ENCODE measurements at regions not wholly inside any gene's neighbourhood (a gene's known extent, or its start where the extent isn't known, plus 50 kb on each side); places are given as distances from the start of the nearest gene placed in this dataset.

GRCh38 chr11:100467821-100468508 lies 219.1 kb upstream of the ARHGAP42 start:
- TF ChIP-seq CTCF (IDR thresholded peaks at IDR 0.05; ENCODE audit: partially characterized antibody, unreplicated experiment) = no peak
- Mint-ChIP-seq H3K4me3 (ENCODE audit: unreplicated experiment) (no peak overlapping the region), H3K9me3 (ENCODE audit: unreplicated experiment) (no peaks in the 10 kb centered on the region), H3K36me3 (ENCODE audit: unreplicated experiment) (no peaks in the 10 kb centered on the region), H3K27me3 (ENCODE audit: unreplicated experiment) (peaks cover 2% of the 10 kb centered on the region), H3K27ac (ENCODE audit: unreplicated experiment) (no peak overlapping the region), H3K4me1 (ENCODE audit: low read depth, unreplicated experiment) (no peaks in the 10 kb centered on the region)
- DNase-seq = no peak

GRCh38 chr11:100469835-100470234 lies 217.3 kb upstream of the ARHGAP42 start:
- no peaks in the 10 kb centered on the region for H3K36me3 Mint-ChIP-seq (ENCODE audit: unreplicated experiment)
- no peak for DNase-seq
- no peak for TF ChIP-seq CTCF (IDR thresholded peaks at IDR 0.05; ENCODE audit: partially characterized antibody, unreplicated experiment)
- no peak overlapping the region for H3K27ac Mint-ChIP-seq (ENCODE audit: unreplicated experiment)
- H3K27me3 Mint-ChIP-seq (ENCODE audit: unreplicated experiment) = peaks cover 2% of the 10 kb centered on the region
- no peaks in the 10 kb centered on the region for H3K9me3 Mint-ChIP-seq (ENCODE audit: unreplicated experiment)
- H3K4me3 Mint-ChIP-seq (ENCODE audit: unreplicated experiment) = no peak overlapping the region
- no peaks in the 10 kb centered on the region for H3K4me1 Mint-ChIP-seq (ENCODE audit: low read depth, unreplicated experiment)

DNA sequence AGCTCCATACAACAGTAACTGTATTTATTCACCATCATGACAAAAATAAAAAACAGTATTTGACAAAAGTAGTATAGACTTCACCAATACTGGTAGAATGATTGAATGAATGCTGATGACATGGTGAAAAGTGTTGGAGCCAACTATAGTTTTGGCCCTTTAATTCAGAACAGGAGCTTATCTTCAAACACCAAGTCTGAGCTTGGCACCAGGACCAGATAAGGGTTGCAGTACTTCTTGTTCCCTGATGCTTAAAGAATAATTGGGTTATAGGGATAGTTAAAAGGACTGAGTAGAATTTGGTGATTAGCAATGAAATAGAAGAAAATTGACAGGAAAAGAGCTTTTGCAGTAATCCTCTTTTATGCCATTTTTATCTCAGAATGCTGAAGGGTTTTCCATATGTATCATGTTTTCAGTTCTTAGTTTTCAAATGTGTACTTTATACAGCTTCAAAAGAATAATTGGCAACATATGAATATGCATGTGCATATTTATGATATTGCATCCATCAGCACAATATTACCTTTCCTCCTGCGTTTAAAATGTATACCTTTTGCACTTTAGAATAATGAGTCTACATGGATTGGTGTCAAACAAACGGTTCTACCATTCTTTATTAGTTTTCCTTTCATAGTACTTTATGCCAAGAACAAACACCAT lies 214.2 kb upstream of the ARHGAP42 start:
- TF ChIP-seq CTCF (IDR thresholded peaks at IDR 0.05; ENCODE audit: partially characterized antibody, unreplicated experiment) = no peak
- Mint-ChIP-seq H3K36me3 (ENCODE audit: unreplicated experiment) (no peaks in the 10 kb centered on the region), H3K27ac (ENCODE audit: unreplicated experiment) (no peak overlapping the region), H3K4me1 (ENCODE audit: low read depth, unreplicated experiment) (no peaks in the 10 kb centered on the region), H3K4me3 (ENCODE audit: unreplicated experiment) (no peak overlapping the region), H3K9me3 (ENCODE audit: unreplicated experiment) (no peaks in the 10 kb centered on the region), H3K27me3 (ENCODE audit: unreplicated experiment) (peaks cover 2% of the 10 kb centered on the region)
- DNase-seq = no peak

DNA sequence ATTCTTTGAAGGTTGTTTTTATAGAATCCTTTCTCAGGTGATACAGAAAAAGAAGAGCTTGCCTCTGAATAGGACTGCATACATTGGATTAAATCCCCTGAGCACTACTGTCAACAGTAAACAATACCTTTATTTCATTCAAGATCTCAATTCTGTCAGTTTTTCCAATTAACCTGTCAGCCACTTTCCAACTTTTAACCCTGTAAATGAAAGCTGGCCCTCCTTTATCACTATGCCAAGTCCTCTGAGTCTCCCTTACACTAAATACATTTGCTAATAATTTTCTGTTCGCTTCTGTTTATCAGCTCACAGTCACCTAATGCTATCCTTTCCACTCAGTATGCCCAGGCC lies 213.7 kb upstream of the ARHGAP42 start:
- H3K4me1 Mint-ChIP-seq (ENCODE audit: low read depth, unreplicated experiment) = no peaks in the 10 kb centered on the region
- H3K27ac Mint-ChIP-seq (ENCODE audit: unreplicated experiment) = no peak overlapping the region
- peaks cover 2% of the 10 kb centered on the region for H3K27me3 Mint-ChIP-seq (ENCODE audit: unreplicated experiment)
- no peak overlapping the region for H3K4me3 Mint-ChIP-seq (ENCODE audit: unreplicated experiment)
- no peak for DNase-seq
- no peaks in the 10 kb centered on the region for H3K9me3 Mint-ChIP-seq (ENCODE audit: unreplicated experiment)
- no peaks in the 10 kb centered on the region for H3K36me3 Mint-ChIP-seq (ENCODE audit: unreplicated experiment)
- no peak for TF ChIP-seq CTCF (IDR thresholded peaks at IDR 0.05; ENCODE audit: partially characterized antibody, unreplicated experiment)

GRCh38 chr11:100484948-100485347 lies 202.1 kb upstream of the ARHGAP42 start:
- peaks cover 4% of the 10 kb centered on the region for H3K9me3 Mint-ChIP-seq (ENCODE audit: unreplicated experiment)
- peaks cover 5% of the 10 kb centered on the region for H3K36me3 Mint-ChIP-seq (ENCODE audit: unreplicated experiment)
- no peaks in the 10 kb centered on the region for H3K4me1 Mint-ChIP-seq (ENCODE audit: low read depth, unreplicated experiment)
- no peak overlapping the region for H3K4me3 Mint-ChIP-seq (ENCODE audit: unreplicated experiment)
- H3K27me3 Mint-ChIP-seq (ENCODE audit: unreplicated experiment) = no peaks in the 10 kb centered on the region
- no peak overlapping the region for H3K27ac Mint-ChIP-seq (ENCODE audit: unreplicated experiment)
- no peak for TF ChIP-seq CTCF (IDR thresholded peaks at IDR 0.05; ENCODE audit: partially characterized antibody, unreplicated experiment)
- DNase-seq = no peak

Measured in glutamatergic neuron (in vitro differentiated cells).